ENCODE measurements at regions not wholly inside any gene's neighbourhood (a gene's known extent, or its start where the extent isn't known, plus 50 kb on each side); places are given as distances from the start of the nearest gene placed in this dataset.

GRCh38 chr10:36109399-36110023 lies 467.4 kb upstream of the FZD8 start:
- no peak for DNase-seq
- Histone ChIP-seq H3K36me3 (no peaks in the 10 kb centered on the region), H3K9me3 (no peaks in the 10 kb centered on the region), H3K4me1 (no peaks in the 10 kb centered on the region), H3K9ac (ENCODE audit: low read depth in 2 of 2, low read length in 2 of 2) (no peak overlapping the region), H3K27me3 (no peaks in the 10 kb centered on the region), H3K4me3 (no peak overlapping the region), H3K27ac (no peak overlapping the region)
- TF ChIP-seq, protein P1, sequence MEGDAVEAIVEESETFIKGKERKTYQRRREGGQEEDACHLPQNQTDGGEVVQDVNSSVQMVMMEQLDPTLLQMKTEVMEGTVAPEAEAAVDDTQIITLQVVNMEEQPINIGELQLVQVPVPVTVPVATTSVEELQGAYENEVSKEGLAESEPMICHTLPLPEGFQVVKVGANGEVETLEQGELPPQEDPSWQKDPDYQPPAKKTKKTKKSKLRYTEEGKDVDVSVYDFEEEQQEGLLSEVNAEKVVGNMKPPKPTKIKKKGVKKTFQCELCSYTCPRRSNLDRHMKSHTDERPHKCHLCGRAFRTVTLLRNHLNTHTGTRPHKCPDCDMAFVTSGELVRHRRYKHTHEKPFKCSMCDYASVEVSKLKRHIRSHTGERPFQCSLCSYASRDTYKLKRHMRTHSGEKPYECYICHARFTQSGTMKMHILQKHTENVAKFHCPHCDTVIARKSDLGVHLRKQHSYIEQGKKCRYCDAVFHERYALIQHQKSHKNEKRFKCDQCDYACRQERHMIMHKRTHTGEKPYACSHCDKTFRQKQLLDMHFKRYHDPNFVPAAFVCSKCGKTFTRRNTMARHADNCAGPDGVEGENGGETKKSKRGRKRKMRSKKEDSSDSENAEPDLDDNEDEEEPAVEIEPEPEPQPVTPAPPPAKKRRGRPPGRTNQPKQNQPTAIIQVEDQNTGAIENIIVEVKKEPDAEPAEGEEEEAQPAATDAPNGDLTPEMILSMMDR (IDR thresholded peaks at IDR 0.05) = no peak
- intact Hi-C loops (cut with DNase I) = no loop called here

GRCh38 chr10:36097696-36098095 lies 455.6 kb upstream of the FZD8 start:
- no peak overlapping the region for H3K27ac ChIP-seq
- no peak for DNase-seq
- no peaks in the 10 kb centered on the region for H3K27me3 ChIP-seq
- H3K9ac ChIP-seq (ENCODE audit: low read depth in 2 of 2, low read length in 2 of 2) = no peak overlapping the region
- TF ChIP-seq, protein P1 (IDR thresholded peaks at IDR 0.05) = no peak
- no peaks in the 10 kb centered on the region for H3K9me3 ChIP-seq
- intact Hi-C loops (cut with DNase I) = no loop called here
- H3K4me3 ChIP-seq = no peak overlapping the region
- H3K36me3 ChIP-seq = no peaks in the 10 kb centered on the region
- no peaks in the 10 kb centered on the region for H3K4me1 ChIP-seq

- intact Hi-C loops (cut with DNase I) = no loop called here
- no peaks in the 10 kb centered on the region for H3K4me1 ChIP-seq
- TF ChIP-seq, protein P1 (IDR thresholded peaks at IDR 0.05) = no peak
- no peaks in the 10 kb centered on the region for H3K9me3 ChIP-seq
- DNase-seq = no peak
- no peak overlapping the region for H3K9ac ChIP-seq (ENCODE audit: low read depth in 2 of 2, low read length in 2 of 2)
- no peaks in the 10 kb centered on the region for H3K36me3 ChIP-seq
- no peak overlapping the region for H3K4me3 ChIP-seq
- H3K27ac ChIP-seq = no peak overlapping the region
- H3K27me3 ChIP-seq = no peaks in the 10 kb centered on the region
Observed at GRCh38 chr10:36096576-36096975, 454.5 kb upstream of the FZD8 start.

DNA sequence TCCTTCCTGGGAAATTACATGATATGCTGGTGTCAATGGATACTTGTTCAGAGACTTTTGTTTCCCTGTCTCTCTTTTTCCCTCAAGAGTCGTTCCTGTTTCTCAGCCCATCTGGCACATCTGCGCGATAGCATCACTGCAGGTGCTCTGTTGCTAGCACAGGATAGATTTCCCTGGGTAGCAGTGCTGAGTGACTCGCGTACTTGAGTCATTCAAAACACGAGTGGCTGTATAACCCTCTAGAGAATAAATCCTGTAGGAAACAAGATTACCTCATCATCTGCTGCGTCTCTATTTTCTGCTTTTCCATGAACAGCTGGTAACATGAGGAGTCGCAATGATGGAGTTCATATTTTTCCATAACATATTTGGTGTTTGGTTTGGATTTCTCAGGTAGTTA lies 452.0 kb upstream of the FZD8 start:
- Histone ChIP-seq H3K4me3 (no peak overlapping the region), H3K9ac (ENCODE audit: low read depth in 2 of 2, low read length in 2 of 2) (no peak overlapping the region), H3K36me3 (no peaks in the 10 kb centered on the region), H3K27me3 (no peaks in the 10 kb centered on the region), H3K4me1 (no peaks in the 10 kb centered on the region), H3K9me3 (no peaks in the 10 kb centered on the region), H3K27ac (no peak overlapping the region)
- TF ChIP-seq, protein P1 (IDR thresholded peaks at IDR 0.05) = no peak
- DNase-seq = no peak
- intact Hi-C loops (cut with DNase I) = no loop called here

GRCh38 chr10:36092116-36092515 lies 450.0 kb upstream of the FZD8 start:
- Histone ChIP-seq H3K9me3 (no peaks in the 10 kb centered on the region), H3K36me3 (no peaks in the 10 kb centered on the region), H3K4me1 (no peaks in the 10 kb centered on the region), H3K27ac (no peak overlapping the region), H3K4me3 (no peak overlapping the region), H3K27me3 (no peaks in the 10 kb centered on the region), H3K9ac (ENCODE audit: low read depth in 2 of 2, low read length in 2 of 2) (no peak overlapping the region)
- TF ChIP-seq, protein P1 (IDR thresholded peaks at IDR 0.05) = no peak
- DNase-seq = no peak
- intact Hi-C loops (cut with DNase I) = no loop called here
